ENCODE measurements at regions not wholly inside any gene's neighbourhood (a gene's known extent, or its start where the extent isn't known, plus 50 kb on each side); places are given as distances from the start of the nearest gene placed in this dataset.
"Not testable (repeated sequence)": the region's sequence is repeated elsewhere in the genome, so short reads cannot be mapped to it uniquely, and the experiment has no call there.

DNA sequence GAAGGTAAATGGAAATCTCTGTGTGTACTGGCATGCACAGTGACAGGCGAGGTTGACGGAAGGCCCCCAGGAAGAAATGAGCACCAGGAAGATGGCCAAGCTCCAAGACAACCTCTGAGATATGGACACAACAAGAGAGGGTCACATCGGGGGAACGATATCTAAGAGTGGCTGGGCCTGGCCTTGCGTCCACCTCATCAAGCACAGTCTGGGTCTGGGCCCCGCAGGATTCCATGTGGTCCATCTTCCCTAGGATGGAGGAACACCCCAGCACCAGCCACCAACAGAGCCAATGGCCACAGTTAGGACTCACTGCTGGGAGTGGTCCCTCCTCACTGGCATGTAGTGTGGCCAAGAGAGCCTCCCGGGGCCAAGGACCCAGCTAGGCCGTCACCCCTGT lies 272.6 kb upstream of the AGTR2 start:
- H3K27ac ChIP-seq (ENCODE audit: low read depth), result no peak overlapping the region
- H3K36me3 ChIP-seq (ENCODE audit: insufficient read depth), result no peaks in the 10 kb centered on the region
- H3K4me3 ChIP-seq (ENCODE audit: low read depth, low read length), result no peak overlapping the region
- H3K4me1 ChIP-seq (ENCODE audit: insufficient read depth), result no peaks in the 10 kb centered on the region
- 95% methylated on average over 8 of the region's 8 CpGs for WGBS
- DNase-seq (ENCODE audit: extremely low spot score), result no peak

DNA sequence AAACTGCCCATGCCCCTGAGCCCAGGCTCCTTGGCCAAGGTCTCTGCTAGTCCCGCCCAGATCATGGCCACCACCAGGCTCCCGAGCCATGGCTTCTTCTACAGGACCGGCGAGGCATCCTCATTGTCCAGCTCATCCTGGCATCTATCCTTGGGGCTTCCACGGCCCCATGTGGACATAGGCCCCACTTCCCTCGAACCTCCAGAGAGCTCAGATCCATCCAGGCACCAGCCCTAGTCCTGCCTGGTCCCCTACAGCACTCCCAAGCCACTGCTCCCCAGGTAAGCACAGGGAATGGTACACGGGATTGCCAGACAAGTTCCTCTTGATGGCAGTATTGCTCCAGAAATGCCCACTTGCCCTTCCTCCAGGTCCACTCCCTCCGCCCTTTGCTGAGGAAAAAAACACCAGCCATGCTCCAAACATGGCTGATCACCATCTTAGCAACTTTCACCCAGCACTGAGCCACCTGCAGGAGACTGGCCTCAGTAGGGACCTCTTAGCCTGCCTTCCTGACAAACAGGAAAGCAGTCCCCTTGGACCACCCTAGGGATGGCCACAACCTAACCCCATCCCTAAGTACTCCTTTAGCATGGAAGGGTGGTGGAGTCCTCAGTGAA lies 272.1 kb upstream of the AGTR2 start:
- Histone ChIP-seq H3K27ac (ENCODE audit: low read depth) (no peak overlapping the region), H3K4me3 (ENCODE audit: low read depth, low read length) (no peak overlapping the region), H3K36me3 (ENCODE audit: insufficient read depth) (no peaks in the 10 kb centered on the region), H3K4me1 (ENCODE audit: insufficient read depth) (no peaks in the 10 kb centered on the region)
- 95% methylated on average over 8 of the region's 8 CpGs for WGBS
- no peak for DNase-seq (ENCODE audit: extremely low spot score)

DNA sequence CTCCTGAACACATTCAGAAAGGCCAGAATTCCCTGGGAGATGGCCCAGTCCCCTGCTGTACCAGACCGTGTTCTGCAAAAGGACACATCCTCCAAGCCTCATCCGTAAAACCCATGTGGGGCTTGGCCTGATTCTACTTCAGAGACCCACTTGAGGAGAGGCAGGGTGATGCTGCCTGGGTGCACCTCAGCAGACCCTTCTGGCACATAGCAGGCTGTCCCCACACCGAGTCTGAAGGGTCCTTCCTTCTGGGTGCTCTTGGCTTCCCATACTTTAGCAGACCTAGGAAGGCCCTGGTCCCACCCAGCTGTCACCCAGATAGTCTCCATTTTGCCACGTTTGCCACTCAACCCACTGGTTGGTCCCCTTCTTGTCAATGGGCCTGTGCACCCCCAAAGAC lies 270.1 kb upstream of the AGTR2 start:
- H3K4me1 ChIP-seq (ENCODE audit: insufficient read depth), result no peaks in the 10 kb centered on the region
- H3K27ac ChIP-seq (ENCODE audit: low read depth), result no peak overlapping the region
- no peak overlapping the region for H3K4me3 ChIP-seq (ENCODE audit: low read depth, low read length)
- DNase-seq (ENCODE audit: extremely low spot score), result no peak
- H3K36me3 ChIP-seq (ENCODE audit: insufficient read depth), result peaks cover 2% of the 10 kb centered on the region
- 75% methylated on average over 4 of the region's 4 CpGs for WGBS

DNA sequence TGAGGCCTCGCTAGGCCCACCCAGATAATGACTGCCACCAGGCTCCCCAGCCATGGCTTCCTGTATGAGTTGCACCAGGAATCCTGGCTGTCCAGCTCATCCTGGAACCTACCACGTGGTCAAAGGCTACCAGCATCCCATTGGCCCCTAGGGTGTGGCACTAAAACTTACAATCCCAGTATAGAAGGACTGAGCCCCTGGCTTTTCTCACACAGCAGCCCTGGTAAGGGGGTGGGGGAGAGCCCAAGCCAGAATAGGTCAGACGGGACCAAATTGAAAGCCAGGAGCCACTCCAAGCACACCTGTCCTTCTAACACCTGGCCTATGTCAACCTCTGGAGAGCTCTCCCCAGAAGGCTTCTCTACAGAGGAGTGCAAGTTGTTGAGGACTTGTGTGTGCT lies 269.3 kb upstream of the AGTR2 start:
- H3K27ac ChIP-seq (ENCODE audit: low read depth), result no peak overlapping the region
- no peak overlapping the region for H3K4me3 ChIP-seq (ENCODE audit: low read depth, low read length)
- no peak for DNase-seq (ENCODE audit: extremely low spot score)
- 89% methylated on average over 3 of the region's 3 CpGs for WGBS
- H3K36me3 ChIP-seq (ENCODE audit: insufficient read depth), result peaks cover 4% of the 10 kb centered on the region
- no peaks in the 10 kb centered on the region for H3K4me1 ChIP-seq (ENCODE audit: insufficient read depth)

DNA sequence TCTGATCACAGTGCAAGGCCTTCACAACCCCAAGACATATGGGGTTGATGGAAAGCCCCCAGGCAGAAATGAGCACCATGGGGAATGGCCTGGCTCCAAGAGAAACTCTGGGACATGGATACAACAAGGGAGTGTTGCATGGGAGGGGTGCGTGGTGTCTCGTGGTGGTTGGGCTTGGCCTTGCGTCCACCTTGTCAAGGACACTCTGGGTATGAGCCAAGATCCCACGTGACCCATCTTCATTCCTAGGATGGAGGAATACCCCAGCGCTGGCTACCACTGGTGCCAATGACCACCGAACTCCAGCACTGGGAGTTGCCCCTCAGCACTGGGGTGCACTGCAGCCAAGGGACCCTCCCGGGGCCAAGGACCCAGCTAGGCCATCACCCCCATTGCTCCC lies 267.5 kb upstream of the AGTR2 start:
- no peak for DNase-seq (ENCODE audit: extremely low spot score)
- Histone ChIP-seq H3K27ac (ENCODE audit: low read depth) (no peak overlapping the region), H3K36me3 (ENCODE audit: insufficient read depth) (peaks cover 4% of the 10 kb centered on the region), H3K4me3 (ENCODE audit: low read depth, low read length) (no peak overlapping the region), H3K4me1 (ENCODE audit: insufficient read depth) (no peaks in the 10 kb centered on the region)
- 96% methylated on average over 7 of the region's 7 CpGs for whole genome bisulfite sequencing

DNA sequence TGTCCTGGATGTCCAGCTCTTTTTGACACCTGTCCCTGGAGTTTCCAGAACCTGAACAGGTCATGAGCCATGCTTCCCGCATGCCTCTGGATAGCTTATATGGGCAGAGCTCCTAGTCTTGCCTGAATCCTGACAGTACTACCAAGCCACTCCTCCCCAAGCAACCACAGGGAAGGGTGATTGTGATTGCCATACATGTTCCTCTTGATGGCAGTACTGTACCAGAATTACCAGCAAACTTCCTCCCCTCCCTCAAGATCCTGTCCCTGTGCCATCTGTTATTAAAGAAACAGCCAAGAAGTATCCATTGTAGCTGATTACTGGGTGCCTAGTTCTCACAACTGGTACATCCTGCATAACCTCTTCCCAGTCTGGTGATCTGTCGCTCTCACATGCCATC lies 264.3 kb upstream of the AGTR2 start:
- no peaks in the 10 kb centered on the region for H3K4me1 ChIP-seq (ENCODE audit: insufficient read depth)
- 96% methylated on average over 2 of the region's 2 CpGs for WGBS
- no peak overlapping the region for H3K4me3 ChIP-seq (ENCODE audit: low read depth, low read length)
- H3K27ac ChIP-seq (ENCODE audit: low read depth), result no peak overlapping the region
- DNase-seq (ENCODE audit: extremely low spot score), result no peak
- peaks cover 4% of the 10 kb centered on the region for H3K36me3 ChIP-seq (ENCODE audit: insufficient read depth)

DNA sequence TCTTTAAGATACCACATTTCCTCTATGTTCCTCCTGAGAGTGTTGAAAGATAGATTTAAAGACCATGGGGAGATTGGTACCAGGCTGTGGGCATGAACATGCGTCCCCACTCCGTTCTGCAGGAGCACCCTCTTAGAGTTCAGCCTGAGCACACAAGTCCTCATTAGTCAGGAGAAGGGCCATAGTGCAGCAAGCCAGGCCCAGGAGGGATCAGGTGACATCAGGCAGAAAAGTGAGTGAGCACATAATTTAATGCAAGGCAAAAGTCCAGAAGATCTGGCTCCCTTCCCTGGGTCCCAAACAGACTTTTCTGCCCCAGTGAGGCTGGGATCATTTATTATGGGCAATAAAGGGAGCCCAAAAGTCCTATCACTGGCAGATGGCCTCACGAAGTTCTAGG lies 263.7 kb upstream of the AGTR2 start:
- no peak for DNase-seq (ENCODE audit: extremely low spot score)
- Histone ChIP-seq H3K27ac (ENCODE audit: low read depth) (no peak overlapping the region), H3K4me1 (ENCODE audit: insufficient read depth) (no peaks in the 10 kb centered on the region), H3K4me3 (ENCODE audit: low read depth, low read length) (no peak overlapping the region), H3K36me3 (ENCODE audit: insufficient read depth) (peaks cover 4% of the 10 kb centered on the region)
- 96% methylated on average over 3 of the region's 3 CpGs for WGBS

DNA sequence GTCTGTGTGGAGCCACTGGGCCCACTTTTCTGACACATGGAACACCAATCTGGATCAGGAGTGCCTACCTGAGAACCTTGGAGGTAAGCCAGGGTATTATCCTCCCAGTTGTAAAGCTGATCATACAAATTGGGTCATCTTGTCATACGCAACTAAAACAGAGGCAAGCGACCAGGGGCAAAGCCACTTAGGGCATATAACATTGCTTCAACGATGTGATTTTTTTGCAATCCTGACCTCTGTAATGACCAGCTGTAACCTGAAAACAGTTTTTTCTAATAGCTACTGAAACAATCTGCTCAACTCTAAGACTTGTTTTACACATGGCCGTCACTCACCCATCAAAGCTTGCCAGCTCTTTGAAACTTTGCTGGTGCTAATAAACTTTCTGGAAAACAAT lies 261.5 kb upstream of the AGTR2 start:
- H3K36me3 ChIP-seq (ENCODE audit: insufficient read depth), result peaks cover 4% of the 10 kb centered on the region
- no peak for DNase-seq (ENCODE audit: extremely low spot score)
- H3K27ac ChIP-seq (ENCODE audit: low read depth), result no peak overlapping the region
- H3K4me3 ChIP-seq (ENCODE audit: low read depth, low read length), result no peak overlapping the region
- 92% methylated on average over 4 of the region's 4 CpGs for WGBS
- no peaks in the 10 kb centered on the region for H3K4me1 ChIP-seq (ENCODE audit: insufficient read depth)

DNA sequence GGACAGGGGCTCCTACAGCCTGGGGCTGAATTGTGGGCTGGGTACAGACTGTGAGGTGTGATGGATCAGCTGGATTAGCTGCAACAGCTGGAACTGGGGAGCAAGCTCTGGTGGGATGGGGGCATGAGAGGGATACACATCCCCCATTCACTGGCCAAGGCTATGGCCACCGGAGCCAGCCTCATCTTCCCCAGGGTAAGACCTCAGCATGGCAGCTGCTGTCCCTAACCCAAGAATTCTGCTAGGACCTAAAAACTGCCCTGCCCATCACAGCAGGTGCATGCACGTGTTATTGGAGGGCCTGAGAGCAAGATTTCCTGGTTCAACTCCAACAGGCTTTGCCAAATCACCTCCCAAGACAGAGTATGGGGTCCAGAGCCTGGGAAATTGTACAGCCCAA lies 258.6 kb upstream of the AGTR2 start:
- 96% methylated on average over 2 of the region's 2 CpGs for WGBS
- no peaks in the 10 kb centered on the region for H3K36me3 ChIP-seq (ENCODE audit: insufficient read depth)

DNA sequence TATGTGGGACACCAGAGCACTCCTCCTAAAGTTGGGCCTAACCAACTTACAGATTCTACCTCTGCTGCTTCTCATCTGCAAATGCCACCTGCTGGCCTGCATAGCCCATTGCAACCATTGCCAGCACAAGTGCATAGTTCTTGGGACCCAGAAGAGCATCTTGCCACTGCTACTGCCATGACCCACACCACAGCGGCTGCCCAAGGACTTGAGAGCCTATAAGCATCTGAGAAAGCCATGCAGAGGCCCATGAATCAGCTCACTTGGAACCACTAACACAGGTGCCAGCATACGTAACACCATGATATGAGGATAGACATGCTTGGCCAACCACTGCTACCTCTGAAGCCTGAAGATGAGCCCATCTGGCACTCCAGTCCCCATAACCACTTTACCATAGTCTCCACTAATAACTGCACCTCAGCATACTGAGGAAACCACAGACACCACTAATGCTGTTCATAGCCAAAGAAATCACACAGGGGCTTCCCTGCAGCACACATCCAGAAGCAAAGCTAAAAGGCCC lies 258.1 kb upstream of the AGTR2 start:
- no peak overlapping the region for H3K27ac ChIP-seq (ENCODE audit: low read depth)
- no peak for DNase-seq (ENCODE audit: extremely low spot score)
- 94% methylated on average over 2 of the region's 2 CpGs for WGBS
- no peak overlapping the region for H3K4me3 ChIP-seq (ENCODE audit: low read depth, low read length)
- no peaks in the 10 kb centered on the region for H3K36me3 ChIP-seq (ENCODE audit: insufficient read depth)
- H3K4me1 ChIP-seq (ENCODE audit: insufficient read depth), result no peaks in the 10 kb centered on the region

More for the DNA sequence above, 258.6 kb upstream of the AGTR2 start:
- Histone ChIP-seq H3K4me3 (ENCODE audit: low read depth, low read length) (no peak overlapping the region), H3K4me1 (ENCODE audit: insufficient read depth) (no peaks in the 10 kb centered on the region), H3K27ac (ENCODE audit: low read depth) (no peak overlapping the region)
- DNase-seq (ENCODE audit: extremely low spot score), result no peak

DNA sequence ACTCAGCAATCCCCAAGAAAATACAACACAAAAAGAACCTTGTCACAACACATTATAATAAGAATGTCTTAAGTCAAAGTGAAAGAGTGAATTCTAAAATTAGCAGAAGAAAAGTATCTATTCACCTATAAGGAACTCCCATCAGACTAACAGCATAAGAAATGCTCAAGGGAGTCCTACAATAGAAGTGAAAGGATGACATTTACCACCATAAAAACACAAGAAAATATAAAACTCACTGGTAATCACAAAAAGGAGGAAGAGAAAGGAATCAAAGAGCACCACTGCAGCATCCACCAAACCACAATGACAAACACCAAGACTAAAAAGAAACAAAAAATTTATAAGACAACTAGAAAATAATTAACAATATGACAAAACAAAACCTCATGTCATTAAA lies 257.0 kb upstream of the AGTR2 start:
- Histone ChIP-seq H3K4me3 (ENCODE audit: low read depth, low read length) (no peak overlapping the region), H3K27ac (ENCODE audit: low read depth) (no peak overlapping the region), H3K36me3 (ENCODE audit: insufficient read depth) (no peaks in the 10 kb centered on the region), H3K4me1 (ENCODE audit: insufficient read depth) (no peaks in the 10 kb centered on the region)
- no peak for DNase-seq (ENCODE audit: extremely low spot score)

DNA sequence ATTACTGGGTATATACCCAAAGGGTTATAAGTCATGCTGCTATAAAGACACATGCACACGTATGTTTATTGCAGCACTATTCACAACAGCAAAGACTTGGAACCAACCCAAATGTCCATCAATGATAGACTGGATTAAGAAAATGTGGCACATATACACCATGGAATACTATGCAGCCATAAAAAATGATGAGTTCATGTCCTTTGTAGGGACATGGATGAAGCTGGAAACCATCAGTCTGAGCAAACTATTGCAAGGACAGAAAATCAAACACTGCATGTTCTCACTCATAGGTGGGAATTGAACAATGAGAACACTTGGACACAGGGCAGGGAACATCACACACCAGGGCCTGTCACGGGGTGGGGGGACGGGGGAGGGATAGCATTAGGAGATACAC lies 254.9 kb upstream of the AGTR2 start:
- H3K36me3 ChIP-seq (ENCODE audit: insufficient read depth); DNase-seq (ENCODE audit: extremely low spot score); H3K4me1 ChIP-seq (ENCODE audit: insufficient read depth); H3K4me3 ChIP-seq (ENCODE audit: low read depth, low read length); H3K27ac ChIP-seq (ENCODE audit: low read depth): not testable (repeated sequence)
- 92% methylated on average over 3 of the region's 3 CpGs for WGBS

DNA sequence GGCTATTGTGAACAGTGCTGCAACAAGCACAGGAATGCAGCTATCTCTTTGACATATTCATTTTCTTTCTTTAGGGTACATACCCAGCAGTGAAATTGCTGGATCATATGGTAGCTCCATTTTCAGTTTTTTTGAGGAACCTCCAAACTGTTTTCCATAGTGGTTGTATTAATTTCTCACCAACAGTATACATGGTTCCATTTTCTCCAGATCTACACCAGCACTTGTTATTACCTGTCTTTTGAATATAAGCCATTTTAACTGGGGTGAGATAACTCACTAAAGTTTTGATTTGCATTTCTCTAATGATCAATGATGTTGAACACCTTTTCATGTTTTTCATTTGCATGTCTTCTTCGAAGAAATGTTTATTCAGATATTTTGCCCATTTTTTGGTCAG lies 241.1 kb upstream of the AGTR2 start:
- Histone ChIP-seq H3K4me1 (ENCODE audit: insufficient read depth) (no peaks in the 10 kb centered on the region), H3K36me3 (ENCODE audit: insufficient read depth) (no peaks in the 10 kb centered on the region), H3K4me3 (ENCODE audit: low read depth, low read length) (no peak overlapping the region), H3K27ac (ENCODE audit: low read depth) (no peak overlapping the region)
- no peak for DNase-seq (ENCODE audit: extremely low spot score)
- 98% methylated on average over 1 of the region's 1 CpG for WGBS

DNA sequence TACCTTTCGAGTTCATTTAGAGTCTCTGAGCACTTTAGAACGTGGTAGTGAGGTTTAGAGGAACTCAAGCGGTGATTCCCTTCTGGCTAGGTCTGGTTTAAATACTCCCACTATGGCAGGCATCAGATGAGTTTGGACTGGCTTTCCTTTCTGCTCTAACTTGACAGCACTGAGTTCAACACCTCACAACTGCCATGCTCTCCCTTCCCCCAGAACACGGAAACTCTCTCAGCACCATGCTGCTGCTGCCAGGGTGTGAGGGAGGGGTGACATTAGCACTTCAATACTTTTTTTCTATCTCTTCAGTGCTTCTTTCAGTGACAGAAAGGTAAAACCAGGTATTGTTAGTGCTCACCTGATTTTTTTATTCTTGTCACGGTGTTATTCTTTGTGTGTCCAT lies 234.5 kb upstream of the AGTR2 start:
- Histone ChIP-seq H3K36me3 (ENCODE audit: insufficient read depth) (no peaks in the 10 kb centered on the region), H3K27ac (ENCODE audit: low read depth) (no peak overlapping the region), H3K4me1 (ENCODE audit: insufficient read depth) (no peaks in the 10 kb centered on the region), H3K4me3 (ENCODE audit: low read depth, low read length) (no peak overlapping the region)
- no peak for DNase-seq (ENCODE audit: extremely low spot score)
- 77% methylated on average over 5 of the region's 5 CpGs for WGBS

DNA sequence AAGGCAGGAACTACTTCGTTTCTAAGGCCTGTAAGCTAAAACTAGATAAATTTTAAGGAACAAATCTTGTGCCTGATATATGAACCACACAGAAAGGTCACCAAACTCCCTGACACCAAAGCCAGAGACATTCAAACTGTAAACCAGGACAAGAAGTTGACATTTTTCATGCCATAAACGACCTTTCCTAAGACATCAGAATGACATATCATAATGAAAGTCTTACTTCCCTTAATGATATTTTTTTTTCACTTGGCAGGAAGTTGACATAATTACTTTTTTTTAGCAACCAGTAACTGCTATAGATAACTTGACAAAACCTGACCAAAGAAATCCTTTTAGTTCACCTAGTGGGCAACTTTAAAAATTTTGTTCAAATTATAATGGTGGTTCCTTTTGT lies 231.5 kb upstream of the AGTR2 start:
- Histone ChIP-seq H3K27ac (ENCODE audit: low read depth) (no peak overlapping the region), H3K4me1 (ENCODE audit: insufficient read depth) (no peaks in the 10 kb centered on the region), H3K36me3 (ENCODE audit: insufficient read depth) (no peaks in the 10 kb centered on the region), H3K4me3 (ENCODE audit: low read depth, low read length) (no peak overlapping the region)
- DNase-seq (ENCODE audit: extremely low spot score), result no peak
- 53% methylated on average over 2 of the region's 2 CpGs for WGBS

All from urinary bladder (tissue), 3 donors.